HL-60 (cell line): ENCODE measurements at regions not wholly inside any gene's neighbourhood (a gene's known extent, or its start where the extent isn't known, plus 50 kb on each side); places are given as distances from the start of the nearest gene placed in this dataset.

Source experiments
- DNase-seq, 2 experiments: peaks; one replicate each; pipeline ENCODE4 v3.0.0-alpha.2; 2010 to 2020; ENCODE audit warnings: low read depth in 1 of 2, low spot score in 1 of 2
- H3K27ac ChIP-seq: fragments of 250-450 bp; sonication (Bioruptor Pico); replicated peaks from 2 replicates; pipeline ENCODE4 v1.5.1; 2020; ENCODE audit warnings: mild to moderate bottlenecking, moderate library complexity
- H3K27me3 ChIP-seq: fragments of 250-450 bp; sonication (Bioruptor Pico); 2 replicates; pipeline ENCODE4 v1.5.1; 2021; ENCODE audit warnings: mild to moderate bottlenecking, moderate library complexity; ENCODE audit not compliant: insufficient read depth, poor library complexity, severe bottlenecking
- H3K4me3 ChIP-seq: replicated peaks from 2 replicates; pipeline ENCODE4 v1.5.1; 2011; ENCODE audit warnings: mild to moderate bottlenecking, control low read depth, low read length; ENCODE audit not compliant: insufficient read depth
- CTCF ChIP-seq: IDR thresholded peaks from one replicate; pipeline ENCODE4 v1.5.1; 2011; ENCODE audit warnings: low read length, control low read depth, inconsistent platforms; ENCODE audit not compliant: insufficient read depth
- GABPA ChIP-seq: IDR thresholded peaks from 2 replicates; pipeline ENCODE4 v1.6.1; 2012; ENCODE audit warnings: low read depth
- POLR2AphosphoS5 ChIP-seq: IDR thresholded peaks from 2 replicates; pipeline ENCODE4 v1.6.1; 2012; ENCODE audit warnings: low read depth
- REST ChIP-seq: IDR thresholded peaks from 2 replicates; pipeline ENCODE4 v1.6.1; 2012; ENCODE audit warnings: low read depth; ENCODE audit not compliant: insufficient replicate concordance
- SPI1 ChIP-seq: IDR thresholded peaks from 2 replicates; pipeline ENCODE4 v1.6.1; 2012; ENCODE audit warnings: low read depth, mild to moderate bottlenecking, borderline replicate concordance

- no peak for TF ChIP-seq CTCF
- TF ChIP-seq SPI1 = no peak
- no peak for TF ChIP-seq GABPA
- no peak for TF ChIP-seq POLR2AphosphoS5
- TF ChIP-seq REST = no peak
These were observed 53.1 kb upstream of the ST8SIA6 start for GRCh38 chr10:17507538-17507937.

GRCh38 chr10:17506856-17507471 is 52.6 kb upstream of the ST8SIA6 start:
- no peak for DNase-seq
- TF ChIP-seq REST = no peak
- no peak for TF ChIP-seq GABPA
- no peak for TF ChIP-seq POLR2AphosphoS5
- TF ChIP-seq CTCF = no peak
- TF ChIP-seq SPI1 = no peak
- no peak overlapping the region for H3K27ac ChIP-seq
- H3K4me3 ChIP-seq = no peak overlapping the region
- H3K27me3 ChIP-seq = no peaks in the 10 kb centered on the region

More at GRCh38 chr10:17507538-17507937, 53.1 kb upstream of the ST8SIA6 start:
- Histone ChIP-seq H3K27me3 (no peaks in the 10 kb centered on the region), H3K27ac (no peak overlapping the region), H3K4me3 (no peak overlapping the region)
- DNase-seq = no peak

- TF ChIP-seq REST = no peak
- no peak for TF ChIP-seq POLR2AphosphoS5
- TF ChIP-seq GABPA = no peak
- no peak for TF ChIP-seq CTCF
- TF ChIP-seq SPI1 = no peak
- no peak overlapping the region for H3K4me3 ChIP-seq
- H3K27ac ChIP-seq = no peak overlapping the region
- no peaks in the 10 kb centered on the region for H3K27me3 ChIP-seq
- DNase-seq = no peak
These were observed 52.0 kb upstream of the ST8SIA6 start for GRCh38 chr10:17506390-17506789.
